Suprapubic skin (tissue), 4 donors: ENCODE measurements at regions not wholly inside any gene's neighbourhood (a gene's known extent, or its start where the extent isn't known, plus 50 kb on each side); places are given as distances from the start of the nearest gene placed in this dataset.
A peak's percentile ranks its signal among the peaks of the same experiment; 100 is the strongest.

Source experiments
- DNase-seq, 2 donors: peaks; one replicate each; pipeline ENCODE4 v3.0.0-alpha.2; 2019; ENCODE audit warnings: low spot score in 2 of 2
- H3K27ac ChIP-seq: fragments of 200-600 bp; sonication (generic); one replicate; pipeline ENCODE4 v1.5.1; 2019
- H3K27me3 ChIP-seq: fragments of 200-600 bp; sonication (generic); one replicate; pipeline ENCODE4 v1.5.1; 2019
- H3K36me3 ChIP-seq: fragments of 200-600 bp; sonication (generic); one replicate; pipeline ENCODE4 v1.5.1; 2019
- H3K4me1 ChIP-seq: fragments of 200-600 bp; sonication (generic); one replicate; pipeline ENCODE4 v1.5.1; 2019
- H3K4me3 ChIP-seq: fragments of 200-600 bp; sonication (generic); one replicate; pipeline ENCODE4 v1.5.1; 2019; ENCODE audit warnings: mild to moderate bottlenecking
- H3K9me3 ChIP-seq: fragments of 200-600 bp; sonication (generic); one replicate; pipeline ENCODE4 v1.5.1; 2019
- EP300 ChIP-seq: sonication (generic); formaldehyde crosslinking; IDR thresholded peaks from one replicate; pipeline ENCODE4 v1.6.1; 2017; ENCODE audit warnings: antibody characterized with exemption
- POLR2A ChIP-seq, 2 donors: fragments of 450-650 bp; IDR thresholded peaks; one replicate each; pipeline ENCODE4 v1.6.1; 2017; ENCODE audit warnings: antibody characterized with exemption in 2 of 2, mild to moderate bottlenecking in 2 of 2, moderate library complexity in 2 of 2
- POLR2AphosphoS5 ChIP-seq, 3 donors: sonication (generic); formaldehyde crosslinking; IDR thresholded peaks; one replicate each; pipeline ENCODE4 v1.6.1; 2017; ENCODE audit warnings: antibody characterized with exemption in 3 of 3
- WGBS: methylation state at CpG from one replicate; pipeline ENCODE4 v1.1.5; 2018; 5-methylcytosine and 5-hydroxymethylcytosine counted together
- TF ChIP-seq, protein P1 (sequence below), 2 donors: fragments of 200-600 bp in 1 of 2; fragments of 450-650 bp in 1 of 2; sonication (generic) in 1 of 2; IDR thresholded peaks; one replicate each; pipeline ENCODE4 v1.5.1; 2016 to 2019; ENCODE audit warnings: antibody characterized with exemption in 2 of 2, mild to moderate bottlenecking in 1 of 2, moderate library complexity in 1 of 2

DNA sequence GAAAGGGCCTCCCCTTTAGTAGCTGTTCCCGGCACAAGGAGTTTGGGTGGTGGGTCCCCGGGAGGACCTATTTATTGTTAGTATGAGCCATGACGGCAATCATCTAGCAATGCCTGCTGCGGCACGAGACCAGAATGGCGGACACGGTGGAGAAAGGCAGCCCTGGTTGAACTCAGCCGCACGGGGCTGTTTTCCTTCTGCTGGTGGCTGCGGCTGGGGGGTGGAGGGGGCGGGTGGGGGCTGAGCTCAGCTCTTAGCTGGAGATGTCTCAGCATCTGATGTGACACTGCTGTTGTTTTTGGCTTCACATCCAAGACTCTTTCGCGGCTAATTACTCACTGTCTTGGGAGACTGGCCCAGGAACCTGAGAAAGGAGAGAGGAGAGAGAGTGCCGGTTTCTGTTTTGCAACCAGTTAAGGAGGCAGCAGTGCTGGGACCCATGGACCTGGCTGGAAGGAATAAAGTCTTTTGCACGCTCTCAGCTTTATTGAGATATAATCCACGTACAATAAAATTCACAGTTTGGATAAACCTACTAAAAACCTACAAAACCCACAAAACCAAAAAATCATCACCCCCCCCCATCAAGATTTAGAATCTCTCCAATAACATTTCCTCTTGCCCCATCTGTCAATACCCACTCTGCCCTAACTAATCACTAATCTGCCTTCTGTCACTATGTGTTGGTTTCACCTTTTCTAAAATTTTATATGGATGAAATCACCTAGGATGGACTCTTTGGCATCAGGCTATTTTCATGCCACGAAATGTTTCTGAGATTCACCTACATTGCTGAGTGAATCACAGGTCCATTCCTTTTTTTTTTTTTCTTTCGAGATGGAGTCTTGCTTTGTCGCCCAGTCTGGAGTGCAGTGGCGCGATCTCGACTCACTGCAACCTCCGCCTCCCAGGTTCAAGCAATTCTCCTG is 81.8 kb upstream of the NEURL1B start:
- Histone ChIP-seq H3K27ac (peak overlapping the region; percentile 75), H3K4me1 (peaks cover 58% of the 10 kb centered on the region), H3K27me3 (no peaks in the 10 kb centered on the region), H3K4me3 (peak overlapping the region; percentile 30), H3K36me3 (no peaks in the 10 kb centered on the region), H3K9me3 (no peaks in the 10 kb centered on the region)
- TF ChIP-seq, protein P1, sequence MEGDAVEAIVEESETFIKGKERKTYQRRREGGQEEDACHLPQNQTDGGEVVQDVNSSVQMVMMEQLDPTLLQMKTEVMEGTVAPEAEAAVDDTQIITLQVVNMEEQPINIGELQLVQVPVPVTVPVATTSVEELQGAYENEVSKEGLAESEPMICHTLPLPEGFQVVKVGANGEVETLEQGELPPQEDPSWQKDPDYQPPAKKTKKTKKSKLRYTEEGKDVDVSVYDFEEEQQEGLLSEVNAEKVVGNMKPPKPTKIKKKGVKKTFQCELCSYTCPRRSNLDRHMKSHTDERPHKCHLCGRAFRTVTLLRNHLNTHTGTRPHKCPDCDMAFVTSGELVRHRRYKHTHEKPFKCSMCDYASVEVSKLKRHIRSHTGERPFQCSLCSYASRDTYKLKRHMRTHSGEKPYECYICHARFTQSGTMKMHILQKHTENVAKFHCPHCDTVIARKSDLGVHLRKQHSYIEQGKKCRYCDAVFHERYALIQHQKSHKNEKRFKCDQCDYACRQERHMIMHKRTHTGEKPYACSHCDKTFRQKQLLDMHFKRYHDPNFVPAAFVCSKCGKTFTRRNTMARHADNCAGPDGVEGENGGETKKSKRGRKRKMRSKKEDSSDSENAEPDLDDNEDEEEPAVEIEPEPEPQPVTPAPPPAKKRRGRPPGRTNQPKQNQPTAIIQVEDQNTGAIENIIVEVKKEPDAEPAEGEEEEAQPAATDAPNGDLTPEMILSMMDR (IDR thresholded peaks at IDR 0.05) = no peak
- no peak for TF ChIP-seq EP300
- TF ChIP-seq POLR2A (IDR thresholded peaks at IDR 0.05) = no peak
- TF ChIP-seq POLR2AphosphoS5 (IDR thresholded peaks at IDR 0.05) = no peak
- DNase-seq = no peak
- 46% methylated on average over 23 of the region's 23 CpGs for WGBS

DNA sequence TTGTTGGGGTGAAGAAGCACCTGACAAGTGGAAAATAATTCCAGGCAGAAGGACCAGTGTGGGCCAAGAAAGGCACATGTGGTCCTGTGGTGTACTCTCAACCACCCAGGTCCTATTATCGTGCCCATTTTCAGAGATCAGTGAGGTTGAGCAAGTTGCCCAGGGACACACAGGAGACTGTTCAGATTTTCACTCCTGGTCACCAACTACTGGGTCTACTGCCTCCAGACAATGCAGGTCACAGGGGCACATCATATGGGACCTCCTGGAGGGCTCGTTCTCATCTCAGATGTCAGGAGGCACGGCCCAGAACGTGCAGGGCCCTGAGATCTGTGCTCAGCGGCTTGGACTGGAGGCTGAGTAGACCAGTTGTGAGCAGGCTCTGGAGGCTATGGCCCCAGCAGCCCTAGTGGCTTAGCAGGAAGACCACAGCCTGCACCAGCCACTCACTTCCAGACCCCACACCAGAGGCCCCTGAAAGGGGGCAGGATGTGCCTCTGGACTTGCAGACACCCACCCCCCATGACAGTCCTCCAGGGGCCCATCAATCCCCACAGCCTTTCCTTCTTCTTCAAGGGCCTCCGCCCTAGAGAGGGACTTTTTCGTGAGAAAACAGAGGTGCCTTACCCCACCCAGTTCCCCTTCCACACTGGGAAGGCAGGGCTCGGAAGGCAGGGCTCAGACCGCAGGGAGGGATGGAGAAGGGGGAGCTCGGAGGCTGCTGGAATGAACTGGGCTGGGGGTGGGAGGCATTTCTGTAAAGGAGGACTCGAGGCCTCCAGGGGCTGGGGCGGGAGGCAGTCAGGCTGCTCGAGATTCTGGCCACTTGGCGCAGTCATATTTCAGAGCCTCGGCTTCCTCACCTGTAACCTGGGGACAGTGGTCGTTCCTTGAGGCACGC is 82.7 kb upstream of the NEURL1B start:
- no peak for TF ChIP-seq POLR2A (IDR thresholded peaks at IDR 0.05)
- TF ChIP-seq, protein P1 (IDR thresholded peaks at IDR 0.05) = no peak
- no peak for TF ChIP-seq POLR2AphosphoS5 (IDR thresholded peaks at IDR 0.05)
- no peak for TF ChIP-seq EP300
- Histone ChIP-seq H3K36me3 (no peaks in the 10 kb centered on the region), H3K9me3 (no peaks in the 10 kb centered on the region), H3K27ac (peak overlapping the region; percentile 75), H3K27me3 (no peaks in the 10 kb centered on the region), H3K4me3 (peak overlapping the region; percentile 30), H3K4me1 (peaks cover 49% of the 10 kb centered on the region)
- WGBS = 62% methylated on average over 13 of the region's 17 CpGs
- DNase-seq = no peak

DNA sequence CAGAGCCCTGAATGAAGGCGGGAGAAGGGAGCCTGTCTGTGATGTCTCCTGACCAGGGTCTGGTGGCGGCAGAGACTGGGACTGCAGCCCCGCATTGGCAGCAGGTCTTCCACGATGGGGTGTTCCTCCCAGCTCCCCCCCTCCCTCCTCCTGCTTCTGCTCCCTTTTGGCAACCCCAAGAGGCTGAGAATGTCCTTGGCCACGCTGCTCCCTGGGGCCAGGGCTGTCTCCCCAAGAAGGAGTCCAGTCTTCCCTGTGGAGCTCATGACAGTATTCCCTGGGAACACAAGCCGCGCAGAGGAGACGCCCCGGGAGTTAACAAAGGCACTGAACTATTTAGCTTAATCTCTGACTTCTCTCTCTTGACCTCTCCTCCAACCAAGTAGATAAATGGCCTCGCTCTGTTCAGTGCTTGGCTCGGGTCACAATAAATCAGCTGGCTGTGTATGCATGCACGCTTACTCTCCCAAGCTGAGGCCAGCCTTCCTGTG is 84.0 kb upstream of the NEURL1B start:
- Histone ChIP-seq H3K9me3 (no peaks in the 10 kb centered on the region), H3K27ac (peak overlapping the region; percentile 75), H3K27me3 (no peaks in the 10 kb centered on the region), H3K36me3 (no peaks in the 10 kb centered on the region), H3K4me3 (no peak overlapping the region), H3K4me1 (peaks cover 47% of the 10 kb centered on the region)
- WGBS = 72% methylated on average over 12 of the region's 12 CpGs
- DNase-seq = no peak
- TF ChIP-seq POLR2A (IDR thresholded peaks at IDR 0.05) (no peak), POLR2AphosphoS5 (IDR thresholded peaks at IDR 0.05) (no peak), EP300 (no peak)
- TF ChIP-seq, protein P1 (IDR thresholded peaks at IDR 0.05) = peak in 1 of 2 donors; percentile 8

DNA sequence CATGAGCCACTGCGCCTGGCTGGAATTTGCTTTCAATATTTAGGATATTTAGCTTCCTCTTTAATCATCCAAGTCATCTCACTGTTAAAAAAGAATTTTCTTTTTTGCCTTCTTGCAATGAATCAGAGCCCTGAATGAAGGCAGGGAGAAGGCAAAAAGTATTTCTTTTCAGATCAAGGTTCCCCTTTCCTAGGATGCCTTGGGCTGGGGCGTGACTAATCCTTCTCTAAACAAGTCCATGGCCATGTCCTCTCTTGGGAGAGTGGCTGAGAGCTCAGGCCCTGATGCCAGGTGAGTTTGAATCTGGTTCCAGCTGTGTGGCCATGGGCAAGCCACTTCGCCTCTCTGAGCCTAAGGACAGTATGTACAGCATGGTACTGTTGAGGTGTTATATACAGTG is 84.8 kb upstream of the NEURL1B start:
- Histone ChIP-seq H3K4me3 (no peak overlapping the region), H3K27me3 (no peaks in the 10 kb centered on the region), H3K27ac (no peak overlapping the region), H3K4me1 (peaks cover 40% of the 10 kb centered on the region), H3K9me3 (no peaks in the 10 kb centered on the region), H3K36me3 (no peaks in the 10 kb centered on the region)
- WGBS = 79% methylated on average over 3 of the region's 3 CpGs
- TF ChIP-seq EP300 = no peak
- no peak for TF ChIP-seq POLR2AphosphoS5 (IDR thresholded peaks at IDR 0.05)
- DNase-seq = no peak

DNA sequence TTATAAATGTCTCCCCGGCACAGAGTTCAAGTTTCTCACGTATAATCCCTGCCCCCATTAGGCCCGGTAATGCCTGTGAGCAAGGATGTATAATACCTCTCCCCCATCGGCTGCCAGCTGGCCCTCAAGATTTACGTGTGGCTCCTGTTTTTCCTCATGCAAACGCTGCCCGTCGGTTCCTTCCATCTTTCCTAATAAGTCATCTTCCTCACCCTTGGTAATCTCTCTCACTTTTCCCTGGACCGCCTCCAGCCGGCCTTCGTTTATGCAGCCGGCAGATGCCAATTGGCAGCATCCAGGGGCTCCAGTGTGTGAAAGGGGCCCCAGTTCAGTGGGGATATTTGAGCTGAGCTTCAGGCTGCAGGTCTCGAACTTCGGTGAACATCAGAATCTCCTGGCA is 86.5 kb upstream of the NEURL1B start:
- no peaks in the 10 kb centered on the region for H3K27me3 ChIP-seq
- no peaks in the 10 kb centered on the region for H3K36me3 ChIP-seq
- DNase-seq = no peak
- WGBS = 81% methylated on average over 14 of the region's 14 CpGs
- TF ChIP-seq EP300 = no peak
- TF ChIP-seq, protein P1 (IDR thresholded peaks at IDR 0.05) = no peak
- TF ChIP-seq POLR2AphosphoS5 (IDR thresholded peaks at IDR 0.05) = no peak
- TF ChIP-seq POLR2A (IDR thresholded peaks at IDR 0.05) = no peak
- H3K4me3 ChIP-seq = no peak overlapping the region
- H3K27ac ChIP-seq = no peak overlapping the region
- peaks cover 26% of the 10 kb centered on the region for H3K4me1 ChIP-seq
- H3K9me3 ChIP-seq = no peaks in the 10 kb centered on the region
